GM12878 (cell line): ENCODE measurements at regions not wholly inside any gene's neighbourhood (a gene's known extent, or its start where the extent isn't known, plus 50 kb on each side); places are given as distances from the start of the nearest gene placed in this dataset.

ENCODE experiments used
- CBX3 ChIP-seq: fragments of 200-600 bp; sonication (generic); IDR thresholded peaks from 2 replicates; pipeline ENCODE4 v1.6.1; 2016; ENCODE audit warnings: low read depth, borderline replicate concordance
- ZZZ3 ChIP-seq: IDR thresholded peaks from 2 replicates; pipeline ENCODE4 v1.6.1; 2011; ENCODE audit warnings: low read depth; ENCODE audit not compliant: control insufficient read depth, insufficient read length
- TF ChIP-seq, protein P1 (sequence below), 3 experiments: IDR thresholded peaks in 2 of 3; conservative IDR thresholded peaks in 1 of 3; 2 replicates each; pipeline ENCODE4 v1.5.1; 2011; ENCODE audit warnings: low read depth in 3 of 3, low read length in 3 of 3, mild to moderate bottlenecking in 3 of 3, control low read depth in 2 of 3, moderate library complexity in 2 of 3, inconsistent platforms in 1 of 3, mixed read lengths in 1 of 3; ENCODE audit not compliant: control insufficient read depth in 2 of 3, insufficient read depth in 1 of 3; ENCODE audit errors: extremely low read depth in 1 of 3
- TF ChIP-seq, protein P2 (sequence below): fragments of 450-650 bp; IDR thresholded peaks from 2 replicates; pipeline ENCODE4 v1.6.1; 2017; ENCODE audit warnings: mild to moderate bottlenecking

DNA sequence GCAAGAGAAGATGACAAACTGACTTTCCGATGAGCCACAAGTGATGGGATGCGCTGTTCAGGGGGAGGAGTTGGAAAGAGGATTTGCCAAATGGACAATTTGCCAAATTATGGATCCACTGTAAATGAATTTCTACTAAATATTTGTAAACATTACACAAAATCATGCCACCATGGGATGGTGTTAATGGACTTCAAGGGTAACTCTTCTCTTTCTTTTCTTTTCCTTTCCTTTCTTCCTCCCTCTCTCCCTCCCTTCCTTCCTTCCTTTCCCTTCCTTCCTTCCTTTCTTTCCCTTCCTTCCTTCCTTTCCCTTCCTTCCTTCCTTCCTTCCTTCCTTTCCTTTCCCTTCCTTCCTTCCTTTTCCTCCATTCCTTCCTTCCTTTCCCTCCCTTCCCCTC lies 76.0 kb upstream of the PEG3 start:
- TF ChIP-seq, protein P1, sequence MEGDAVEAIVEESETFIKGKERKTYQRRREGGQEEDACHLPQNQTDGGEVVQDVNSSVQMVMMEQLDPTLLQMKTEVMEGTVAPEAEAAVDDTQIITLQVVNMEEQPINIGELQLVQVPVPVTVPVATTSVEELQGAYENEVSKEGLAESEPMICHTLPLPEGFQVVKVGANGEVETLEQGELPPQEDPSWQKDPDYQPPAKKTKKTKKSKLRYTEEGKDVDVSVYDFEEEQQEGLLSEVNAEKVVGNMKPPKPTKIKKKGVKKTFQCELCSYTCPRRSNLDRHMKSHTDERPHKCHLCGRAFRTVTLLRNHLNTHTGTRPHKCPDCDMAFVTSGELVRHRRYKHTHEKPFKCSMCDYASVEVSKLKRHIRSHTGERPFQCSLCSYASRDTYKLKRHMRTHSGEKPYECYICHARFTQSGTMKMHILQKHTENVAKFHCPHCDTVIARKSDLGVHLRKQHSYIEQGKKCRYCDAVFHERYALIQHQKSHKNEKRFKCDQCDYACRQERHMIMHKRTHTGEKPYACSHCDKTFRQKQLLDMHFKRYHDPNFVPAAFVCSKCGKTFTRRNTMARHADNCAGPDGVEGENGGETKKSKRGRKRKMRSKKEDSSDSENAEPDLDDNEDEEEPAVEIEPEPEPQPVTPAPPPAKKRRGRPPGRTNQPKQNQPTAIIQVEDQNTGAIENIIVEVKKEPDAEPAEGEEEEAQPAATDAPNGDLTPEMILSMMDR (IDR thresholded peaks at IDR 0.05 in 2 of 3, conservative IDR thresholded peaks at IDR 0.05 in 1 of 3; ENCODE audit: control insufficient read depth in 2 of 3, extremely low read depth in 1 of 3, insufficient read depth in 1 of 3, low read depth in 3 of 3, low read length in 3 of 3): no peak
- TF ChIP-seq, protein P2, sequence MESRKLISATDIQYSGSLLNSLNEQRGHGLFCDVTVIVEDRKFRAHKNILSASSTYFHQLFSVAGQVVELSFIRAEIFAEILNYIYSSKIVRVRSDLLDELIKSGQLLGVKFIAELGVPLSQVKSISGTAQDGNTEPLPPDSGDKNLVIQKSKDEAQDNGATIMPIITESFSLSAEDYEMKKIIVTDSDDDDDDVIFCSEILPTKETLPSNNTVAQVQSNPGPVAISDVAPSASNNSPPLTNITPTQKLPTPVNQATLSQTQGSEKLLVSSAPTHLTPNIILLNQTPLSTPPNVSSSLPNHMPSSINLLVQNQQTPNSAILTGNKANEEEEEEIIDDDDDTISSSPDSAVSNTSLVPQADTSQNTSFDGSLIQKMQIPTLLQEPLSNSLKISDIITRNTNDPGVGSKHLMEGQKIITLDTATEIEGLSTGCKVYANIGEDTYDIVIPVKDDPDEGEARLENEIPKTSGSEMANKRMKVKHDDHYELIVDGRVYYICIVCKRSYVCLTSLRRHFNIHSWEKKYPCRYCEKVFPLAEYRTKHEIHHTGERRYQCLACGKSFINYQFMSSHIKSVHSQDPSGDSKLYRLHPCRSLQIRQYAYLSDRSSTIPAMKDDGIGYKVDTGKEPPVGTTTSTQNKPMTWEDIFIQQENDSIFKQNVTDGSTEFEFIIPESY: no peak
- TF ChIP-seq CBX3: no peak
- no peak for TF ChIP-seq ZZZ3
